DND-41 (cell line): ENCODE measurements at regions not wholly inside any gene's neighbourhood (a gene's known extent, or its start where the extent isn't known, plus 50 kb on each side); places are given as distances from the start of the nearest gene placed in this dataset.

Experiments used
- ATAC-seq: fragments of 200-7000 bp; cut with Tn5 transposase; 3 replicates; pipeline ENCODE4 v1.9.1; 2021; ENCODE audit warnings: low read depth; ENCODE audit not compliant: insufficient read depth
- DNase-seq: peaks from one replicate; pipeline ENCODE4 v3.0.0-alpha.2; 2020
- H2AFZ ChIP-seq: 2 replicates; pipeline ENCODE4 v1.6.0; 2012; ENCODE audit warnings: low read depth, low read length
- H3K27ac ChIP-seq: 2 replicates; pipeline ENCODE4 v1.5.1; 2012; ENCODE audit warnings: low read length, inconsistent platforms
- H3K27me3 ChIP-seq: fragments of 200-600 bp; sonication (generic); 2 replicates; pipeline ENCODE4 v1.6.0; 2012; ENCODE audit warnings: low read length, mild to moderate bottlenecking, inconsistent platforms; ENCODE audit not compliant: insufficient read depth, poor library complexity
- H3K36me3 ChIP-seq: 2 replicates; pipeline ENCODE4 v1.5.1; 2012; ENCODE audit warnings: low read length, inconsistent platforms; ENCODE audit not compliant: insufficient read depth
- H3K4me1 ChIP-seq: 2 replicates; pipeline ENCODE4 v1.5.1; 2012; ENCODE audit warnings: mild to moderate bottlenecking, low read length; ENCODE audit not compliant: insufficient read depth
- H3K4me2 ChIP-seq: 2 replicates; pipeline ENCODE4 v1.6.0; 2012; ENCODE audit warnings: mild to moderate bottlenecking, moderate library complexity, low read length, inconsistent platforms; ENCODE audit not compliant: insufficient read depth
- H3K4me3 ChIP-seq, 2 experiments: fragments of 200-600 bp in 1 of 2; shearing (Covaris generic) in 1 of 2; 2 replicates each; pipeline ENCODE4 v1.5.1; 2012 to 2016; ENCODE audit warnings: inconsistent platforms in 2 of 2, low read length in 2 of 2, mild to moderate bottlenecking in 2 of 2, low read depth in 1 of 2, moderate library complexity in 1 of 2
- H3K79me2 ChIP-seq: 2 replicates; pipeline ENCODE4 v1.6.0; 2012; ENCODE audit warnings: low read length, inconsistent platforms; ENCODE audit not compliant: insufficient read depth
- H3K9ac ChIP-seq: 2 replicates; pipeline ENCODE4 v1.6.0; 2012; ENCODE audit warnings: low read depth, mild to moderate bottlenecking, inconsistent platforms, low read length, moderate library complexity
- H3K9me3 ChIP-seq: 2 replicates; pipeline ENCODE4 v1.5.1; 2012; ENCODE audit warnings: low read length, moderate library complexity, mild to moderate bottlenecking, inconsistent platforms; ENCODE audit not compliant: insufficient read depth, severe bottlenecking
- H4K20me1 ChIP-seq: 2 replicates; pipeline ENCODE4 v1.6.0; 2012; ENCODE audit warnings: low read length; ENCODE audit not compliant: insufficient read depth
- CTCF ChIP-seq: IDR thresholded peaks from 2 replicates; pipeline ENCODE4 v1.5.1; 2012; ENCODE audit warnings: borderline replicate concordance, low read length, moderate library complexity, mild to moderate bottlenecking; ENCODE audit not compliant: poor library complexity, severe bottlenecking; ENCODE audit errors: extremely low read depth
- EZH2 ChIP-seq: IDR thresholded peaks from 3 replicates; pipeline ENCODE4 v1.6.1; 2012; ENCODE audit warnings: borderline replicate concordance, low read depth, mild to moderate bottlenecking, moderate library complexity, low read length, inconsistent platforms; ENCODE audit not compliant: severe bottlenecking

- Histone ChIP-seq H3K9ac (no peak overlapping the region), H3K4me3 (no peak overlapping the region), H3K27ac (no peak overlapping the region), H3K4me1 (no peaks in the 10 kb centered on the region), H3K9me3 (no peaks in the 10 kb centered on the region), H4K20me1 (no peaks in the 10 kb centered on the region), H2AFZ (no peak overlapping the region), H3K4me2 (no peak overlapping the region), H3K27me3 (no peaks in the 10 kb centered on the region), H3K36me3 (no peaks in the 10 kb centered on the region), H3K79me2 (no peaks in the 10 kb centered on the region)
- TF ChIP-seq EZH2 (no peak), CTCF (no peak)
- DNase-seq (no peak), ATAC-seq (no peak)
Measured at GRCh38 chr21:43305811-43306311, 121.1 kb downstream of the SIK1 start.

- ATAC-seq (no peak), DNase-seq (no peak)
- Histone ChIP-seq H4K20me1 (no peaks in the 10 kb centered on the region), H3K27me3 (no peaks in the 10 kb centered on the region), H3K4me1 (no peaks in the 10 kb centered on the region), H2AFZ (no peak overlapping the region), H3K4me2 (no peak overlapping the region), H3K27ac (no peak overlapping the region), H3K9me3 (no peaks in the 10 kb centered on the region), H3K9ac (no peak overlapping the region), H3K36me3 (no peaks in the 10 kb centered on the region), H3K79me2 (no peaks in the 10 kb centered on the region), H3K4me3 (no peak overlapping the region)
- TF ChIP-seq EZH2 = no peak
- no peak for TF ChIP-seq CTCF
Measured at GRCh38 chr21:43305336-43305665, 121.6 kb downstream of the SIK1 start.

- Histone ChIP-seq H3K9me3 (no peaks in the 10 kb centered on the region), H3K4me1 (no peaks in the 10 kb centered on the region), H3K27ac (no peak overlapping the region), H3K27me3 (no peaks in the 10 kb centered on the region), H3K79me2 (no peaks in the 10 kb centered on the region), H2AFZ (no peak overlapping the region), H3K4me2 (no peak overlapping the region), H4K20me1 (no peaks in the 10 kb centered on the region), H3K9ac (no peak overlapping the region), H3K4me3 (no peak overlapping the region), H3K36me3 (no peaks in the 10 kb centered on the region)
- TF ChIP-seq CTCF (no peak), EZH2 (no peak)
- DNase-seq (no peak), ATAC-seq (no peak)
Measured at GRCh38 chr21:43304621-43305335, 122.2 kb downstream of the SIK1 start.

- no peak for DNase-seq
- H3K4me2 ChIP-seq = no peak overlapping the region
Measured at GRCh38 chr21:43304206-43304605, 122.7 kb downstream of the SIK1 start.

More at GRCh38 chr21:43304206-43304605, 122.7 kb downstream of the SIK1 start:
- no peak for ATAC-seq
- no peaks in the 10 kb centered on the region for H3K9me3 ChIP-seq
- H4K20me1 ChIP-seq = no peaks in the 10 kb centered on the region
- no peaks in the 10 kb centered on the region for H3K79me2 ChIP-seq
- H3K36me3 ChIP-seq = no peaks in the 10 kb centered on the region
- no peak for TF ChIP-seq CTCF
- no peak for TF ChIP-seq EZH2
- H3K27me3 ChIP-seq = no peaks in the 10 kb centered on the region
- no peaks in the 10 kb centered on the region for H3K4me1 ChIP-seq
- H3K9ac ChIP-seq = no peak overlapping the region
- no peak overlapping the region for H2AFZ ChIP-seq
- no peak overlapping the region for H3K27ac ChIP-seq
- H3K4me3 ChIP-seq = no peak overlapping the region
